ENCODE measurements at regions not wholly inside any gene's neighbourhood (a gene's known extent, or its start where the extent isn't known, plus 50 kb on each side); places are given as distances from the start of the nearest gene placed in this dataset.
A peak's percentile ranks its signal among the peaks of the same experiment; 100 is the strongest.

GRCh38 chr2:42930025-42930581 lies 137.7 kb upstream of the HAAO start:
- Histone ChIP-seq H2AFZ (no peak overlapping the region), H3K79me2 (no peaks in the 10 kb centered on the region), H3K36me3 (ENCODE audit: control insufficient read depth, insufficient read depth, low read length) (no peaks in the 10 kb centered on the region), H3K4me2 (ENCODE audit: low read length) (no peak overlapping the region), H3K4me1 (peaks cover 3% of the 10 kb centered on the region), H3K27ac (peak overlapping the region; percentile 44), H3K9ac (no peak overlapping the region), H3K9me3 (ENCODE audit: control insufficient read depth, low read length) (no peaks in the 10 kb centered on the region), H3K4me3 (ENCODE audit: low read depth, low read length) (no peak overlapping the region), H3K27me3 (ENCODE audit: control insufficient read depth, insufficient read depth, low read length) (no peaks in the 10 kb centered on the region)
- TF ChIP-seq CTCF (IDR thresholded peaks at IDR 0.05): no peak

GRCh38 chr2:42929546-42930024 lies 137.2 kb upstream of the HAAO start:
- Histone ChIP-seq H3K79me2 (no peaks in the 10 kb centered on the region), H3K4me2 (ENCODE audit: low read length) (no peak overlapping the region), H2AFZ (no peak overlapping the region), H3K4me1 (peaks cover 7% of the 10 kb centered on the region), H3K4me3 (ENCODE audit: low read depth, low read length) (no peak overlapping the region), H3K9me3 (ENCODE audit: control insufficient read depth, low read length) (no peaks in the 10 kb centered on the region), H3K27ac (peak overlapping the region; percentile 44), H3K9ac (no peak overlapping the region), H3K36me3 (ENCODE audit: control insufficient read depth, insufficient read depth, low read length) (no peaks in the 10 kb centered on the region), H3K27me3 (ENCODE audit: control insufficient read depth, insufficient read depth, low read length) (no peaks in the 10 kb centered on the region)
- no peak for TF ChIP-seq CTCF (IDR thresholded peaks at IDR 0.05)

- Histone ChIP-seq H3K27me3 (ENCODE audit: control insufficient read depth, insufficient read depth, low read length) (no peaks in the 10 kb centered on the region), H3K4me2 (ENCODE audit: low read length) (no peak overlapping the region), H2AFZ (no peak overlapping the region), H3K4me3 (ENCODE audit: low read depth, low read length) (no peak overlapping the region), H3K9ac (no peak overlapping the region), H3K36me3 (ENCODE audit: control insufficient read depth, insufficient read depth, low read length) (no peaks in the 10 kb centered on the region), H3K9me3 (ENCODE audit: control insufficient read depth, low read length) (no peaks in the 10 kb centered on the region), H3K79me2 (no peaks in the 10 kb centered on the region), H3K4me1 (peaks cover 7% of the 10 kb centered on the region), H3K27ac (peak overlapping the region; percentile 44)
- no peak for TF ChIP-seq CTCF (IDR thresholded peaks at IDR 0.05)
Measured at GRCh38 chr2:42928692-42929545, 136.5 kb upstream of the HAAO start.

GRCh38 chr2:42928161-42928691 lies 135.8 kb upstream of the HAAO start:
- no peak for TF ChIP-seq CTCF (IDR thresholded peaks at IDR 0.05)
- H3K27me3 ChIP-seq (ENCODE audit: control insufficient read depth, insufficient read depth, low read length): no peaks in the 10 kb centered on the region
- H3K79me2 ChIP-seq: no peaks in the 10 kb centered on the region
- H3K4me1 ChIP-seq: peaks cover 7% of the 10 kb centered on the region
- no peaks in the 10 kb centered on the region for H3K36me3 ChIP-seq (ENCODE audit: control insufficient read depth, insufficient read depth, low read length)
- no peak overlapping the region for H3K4me3 ChIP-seq (ENCODE audit: low read depth, low read length)
- H3K27ac ChIP-seq: peak overlapping the region; percentile 8
- no peak overlapping the region for H2AFZ ChIP-seq
- no peak overlapping the region for H3K4me2 ChIP-seq (ENCODE audit: low read length)
- H3K9me3 ChIP-seq (ENCODE audit: control insufficient read depth, low read length): no peaks in the 10 kb centered on the region
- H3K9ac ChIP-seq: no peak overlapping the region

Measured in parathyroid adenoma (tissue), 2 donors.